Spleen (tissue), 7 donors: ENCODE measurements at regions not wholly inside any gene's neighbourhood (a gene's known extent, or its start where the extent isn't known, plus 50 kb on each side); places are given as distances from the start of the nearest gene placed in this dataset.

Experiments
- CTCF ChIP-seq, 11 experiments: fragments of 200-600 bp in 7 of 11; fragments of 450-650 bp in 4 of 11; sonication (generic) in 4 of 11; IDR thresholded peaks in 8 of 11; conservative IDR thresholded peaks in 3 of 11; 1 replicate in 7 of 11; 2 replicates in 4 of 11; pipeline versions ENCODE4 v1.4.0 to v1.8.0; 2016 to 2021; ENCODE audit warnings: antibody characterized with exemption in 11 of 11, inconsistent platforms in 4 of 11, mild to moderate bottlenecking in 1 of 11
- POLR2A ChIP-seq, 3 donors: fragments of 450-650 bp; IDR thresholded peaks; one replicate each; pipeline ENCODE4 v1.5.1; 2017; ENCODE audit warnings: antibody characterized with exemption in 3 of 3, mild to moderate bottlenecking in 1 of 3
- donor health status: DM: no; HTN: no; CAD: no; lungs with moderate emphysema.
- donor health status: DM: no; HTN: no; CAD: no.
- donor health status: DM: no; HTN: no; CAD: no.

GRCh38 chr2:177010861-177011260, 201.7 kb upstream of the HNRNPA3 start:
- no peak for TF ChIP-seq POLR2A (IDR thresholded peaks at IDR 0.05)
- no peak for TF ChIP-seq CTCF (IDR thresholded peaks at IDR 0.05 in 8 of 11, conservative IDR thresholded peaks at IDR 0.05 in 3 of 11)
